Skeletal muscle tissue (tissue), 3 donors: ENCODE measurements at regions not wholly inside any gene's neighbourhood (a gene's known extent, or its start where the extent isn't known, plus 50 kb on each side); places are given as distances from the start of the nearest gene placed in this dataset.

Experiments used
- H3K27ac ChIP-seq: one replicate; pipeline ENCODE4 v1.7.0; 2013; ENCODE audit warnings: mild to moderate bottlenecking, low read depth, low read length, inconsistent platforms
- H3K27me3 ChIP-seq, 3 donors: one replicate each; pipeline ENCODE4 v1.7.0; 2013; ENCODE audit warnings: low read length in 3 of 3; ENCODE audit not compliant: control insufficient read depth in 3 of 3, insufficient read depth in 3 of 3
- H3K36me3 ChIP-seq, 3 donors: one replicate each; pipeline ENCODE4 v1.7.0; 2013; ENCODE audit warnings: low read length in 3 of 3; ENCODE audit not compliant: control insufficient read depth in 3 of 3, insufficient read depth in 3 of 3
- H3K4me1 ChIP-seq, 3 donors: one replicate each; pipeline ENCODE4 v1.7.0; 2013; ENCODE audit warnings: low read length in 3 of 3, mild to moderate bottlenecking in 3 of 3; ENCODE audit not compliant: control insufficient read depth in 3 of 3, insufficient read depth in 3 of 3
- H3K4me3 ChIP-seq, 3 donors: one replicate each; pipeline ENCODE4 v1.7.0; 2013; ENCODE audit warnings: low read length in 3 of 3
- H3K9ac ChIP-seq, 3 donors: one replicate each; pipeline ENCODE4 v1.7.0; 2013; ENCODE audit warnings: low read length in 3 of 3, mild to moderate bottlenecking in 3 of 3, moderate library complexity in 2 of 3, low read depth in 1 of 3
- H3K9me3 ChIP-seq, 3 donors: one replicate each; pipeline ENCODE4 v1.7.0; 2013; ENCODE audit warnings: low read length in 3 of 3; ENCODE audit not compliant: control insufficient read depth in 3 of 3
- donor health status: Osteomylitis.

DNA sequence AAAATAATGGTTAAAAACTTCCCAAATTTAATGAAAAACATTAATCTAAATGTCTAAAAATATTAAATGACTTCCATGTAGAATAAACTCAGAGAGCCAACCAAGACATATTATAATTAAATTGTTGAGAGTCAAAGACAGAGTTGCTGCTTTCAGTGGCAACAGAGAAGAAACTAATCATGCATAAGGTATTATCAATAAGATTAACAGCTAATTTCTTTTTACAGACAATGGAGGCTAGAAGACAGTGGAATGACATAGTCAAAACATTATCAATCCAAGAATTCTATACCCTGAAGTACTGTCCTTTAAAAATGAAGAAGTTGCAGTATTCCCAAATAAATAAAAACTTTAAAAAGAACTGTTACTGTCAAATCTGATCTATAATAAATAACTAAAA, 268.7 kb downstream of the IRX2 start:
- peaks cover 2 to 4% (median 3%) of the 10 kb centered on the region in 3 donors for H3K9me3 ChIP-seq
- no peaks in the 10 kb centered on the region for H3K27me3 ChIP-seq
- no peak overlapping the region for H3K9ac ChIP-seq
- no peak overlapping the region for H3K27ac ChIP-seq
- no peaks in the 10 kb centered on the region for H3K4me1 ChIP-seq
- H3K36me3 ChIP-seq: no peaks in the 10 kb centered on the region
- no peak overlapping the region for H3K4me3 ChIP-seq

DNA sequence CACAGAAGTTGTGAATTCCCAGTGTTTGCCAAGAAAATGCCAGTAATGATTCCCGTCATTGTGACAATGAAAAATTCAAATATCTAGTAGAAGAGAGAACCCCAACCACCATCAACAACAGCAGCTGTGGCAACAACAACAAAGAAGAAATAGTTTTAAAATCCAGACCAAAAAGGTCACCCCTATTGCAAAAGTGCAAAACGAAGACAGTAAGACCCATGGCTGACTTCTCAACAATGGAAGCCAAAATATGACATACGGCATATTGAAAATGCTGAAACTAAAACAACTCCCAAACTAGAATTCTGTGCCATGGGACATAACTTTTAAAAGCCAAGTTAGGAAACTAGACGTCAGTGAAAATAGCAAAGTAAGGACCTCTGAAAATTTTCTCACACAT, 270.6 kb downstream of the IRX2 start:
- Histone ChIP-seq H3K9ac (no peak overlapping the region), H3K4me1 (no peaks in the 10 kb centered on the region), H3K27ac (no peak overlapping the region), H3K36me3 (no peaks in the 10 kb centered on the region), H3K27me3 (no peaks in the 10 kb centered on the region), H3K4me3 (no peak overlapping the region), H3K9me3 (peaks cover 2 to 4% (median 3%) of the 10 kb centered on the region in 3 donors)

- Histone ChIP-seq H3K27ac (no peak overlapping the region), H3K4me3 (no peak overlapping the region), H3K9ac (no peak overlapping the region), H3K36me3 (no peaks in the 10 kb centered on the region), H3K9me3 (peaks cover 1 to 2% (median 2%) of the 10 kb centered on the region in 3 donors), H3K4me1 (no peaks in the 10 kb centered on the region), H3K27me3 (peaks cover 0 to 3% (median 0%) of the 10 kb centered on the region in 3 donors)
Measured at GRCh38 chr5:2475902-2476301, 275.6 kb downstream of the IRX2 start.

DNA sequence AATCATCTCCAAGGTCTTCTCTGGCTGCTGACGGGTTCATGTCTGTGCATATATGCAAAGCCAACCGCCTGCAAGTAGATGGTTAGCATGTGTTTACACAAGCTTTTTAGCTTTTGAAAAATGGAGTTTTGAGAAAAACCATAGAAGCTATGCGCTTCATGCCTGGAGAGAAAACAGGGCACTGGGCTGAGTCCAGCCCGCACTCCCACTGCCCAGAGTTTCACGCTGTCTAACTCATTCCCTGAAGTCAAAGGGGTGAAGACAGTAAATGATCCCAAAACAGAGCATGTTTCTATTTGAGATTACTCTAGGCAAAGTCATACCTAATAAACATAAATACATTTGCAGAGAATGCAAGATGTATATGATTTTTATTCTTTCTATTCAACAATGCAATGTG, 278.8 kb downstream of the IRX2 start:
- H3K27me3 ChIP-seq: peaks cover 0 to 3% (median 0%) of the 10 kb centered on the region in 3 donors
- no peak overlapping the region for H3K4me3 ChIP-seq

GRCh38 chr5:2471152-2471879, 280.2 kb downstream of the IRX2 start:
- H3K27me3 ChIP-seq: peaks cover 0 to 11% (median 0%) of the 10 kb centered on the region in 3 donors
- no peak overlapping the region for H3K4me3 ChIP-seq
- peaks cover 0 to 2% (median 0%) of the 10 kb centered on the region in 3 donors for H3K9me3 ChIP-seq
- H3K4me1 ChIP-seq: no peaks in the 10 kb centered on the region
- no peaks in the 10 kb centered on the region for H3K36me3 ChIP-seq
- H3K27ac ChIP-seq: no peak overlapping the region
- H3K9ac ChIP-seq: no peak overlapping the region

More for the DNA sequence above, 278.8 kb downstream of the IRX2 start:
- no peaks in the 10 kb centered on the region for H3K4me1 ChIP-seq
- no peak overlapping the region for H3K9ac ChIP-seq
- H3K9me3 ChIP-seq: peaks cover 0 to 2% (median 0%) of the 10 kb centered on the region in 3 donors
- no peak overlapping the region for H3K27ac ChIP-seq
- H3K36me3 ChIP-seq: no peaks in the 10 kb centered on the region

DNA sequence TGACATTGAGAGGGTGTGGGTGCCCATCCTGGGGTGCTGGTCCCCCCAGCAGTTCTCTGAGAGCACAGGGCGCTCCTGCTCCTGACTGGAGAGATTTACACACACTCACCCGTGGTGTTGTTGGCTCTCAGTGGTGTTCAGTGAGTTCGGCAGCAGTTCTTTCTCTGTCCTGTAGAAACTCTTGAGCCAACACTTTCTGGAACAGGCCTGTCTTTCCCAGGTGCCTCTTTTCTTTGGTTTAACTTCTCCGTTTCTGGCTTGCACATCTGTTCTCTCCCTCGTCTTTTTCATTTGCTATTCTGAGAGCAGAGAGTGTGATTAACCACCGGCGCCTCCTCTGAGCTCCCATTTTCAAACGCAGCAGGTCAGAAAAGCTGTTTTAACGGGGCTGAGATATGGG, 284.5 kb downstream of the IRX2 start:
- H3K9me3 ChIP-seq: no peaks in the 10 kb centered on the region
- H3K27me3 ChIP-seq: peaks cover 0 to 15% (median 0%) of the 10 kb centered on the region in 3 donors
- no peak overlapping the region for H3K9ac ChIP-seq
- H3K36me3 ChIP-seq: no peaks in the 10 kb centered on the region
- H3K27ac ChIP-seq: no peak overlapping the region
- H3K4me3 ChIP-seq: no peak overlapping the region
- no peaks in the 10 kb centered on the region for H3K4me1 ChIP-seq

DNA sequence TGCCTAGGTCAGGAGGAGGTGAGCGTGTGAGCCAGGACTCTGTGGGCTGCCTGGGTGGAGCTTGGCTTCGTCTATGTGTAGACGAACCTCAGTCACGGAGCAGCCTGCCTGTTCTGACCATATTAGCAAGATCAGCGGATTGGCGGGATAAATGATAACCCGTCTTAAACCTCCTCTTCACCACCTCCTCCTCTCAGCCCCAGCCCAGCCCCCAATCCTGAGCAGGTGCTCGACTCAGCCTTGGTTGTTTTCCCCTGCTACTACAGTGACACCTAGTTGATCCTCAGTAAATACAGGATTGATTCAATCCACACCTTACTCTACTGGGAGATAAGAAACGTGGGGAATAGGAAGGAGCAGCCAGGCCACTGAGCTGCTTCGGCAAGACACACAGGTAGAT, 286.1 kb downstream of the IRX2 start:
- H3K9me3 ChIP-seq: peaks cover 0 to 1% (median 0%) of the 10 kb centered on the region in 3 donors
- no peak overlapping the region for H3K4me3 ChIP-seq
- no peaks in the 10 kb centered on the region for H3K36me3 ChIP-seq
- H3K4me1 ChIP-seq: no peaks in the 10 kb centered on the region
- H3K9ac ChIP-seq: no peak overlapping the region
- H3K27ac ChIP-seq: no peak overlapping the region
- H3K27me3 ChIP-seq: peaks cover 0 to 12% (median 0%) of the 10 kb centered on the region in 3 donors

GRCh38 chr5:2464141-2464540, 287.3 kb downstream of the IRX2 start:
- no peak overlapping the region for H3K9ac ChIP-seq
- H3K27ac ChIP-seq: no peak overlapping the region
- H3K9me3 ChIP-seq: peaks cover 0 to 2% (median 0%) of the 10 kb centered on the region in 3 donors
- H3K36me3 ChIP-seq: no peaks in the 10 kb centered on the region
- peaks cover 0 to 12% (median 0%) of the 10 kb centered on the region in 3 donors for H3K27me3 ChIP-seq
- H3K4me1 ChIP-seq: no peaks in the 10 kb centered on the region
- no peak overlapping the region for H3K4me3 ChIP-seq

GRCh38 chr5:2461701-2462691, 289.5 kb downstream of the IRX2 start:
- H3K27me3 ChIP-seq: peaks cover 0 to 10% (median 0%) of the 10 kb centered on the region in 3 donors
- no peaks in the 10 kb centered on the region for H3K36me3 ChIP-seq

GRCh38 chr5:2460098-2460497, 291.4 kb downstream of the IRX2 start:
- Histone ChIP-seq H3K27ac (no peak overlapping the region), H3K4me1 (no peaks in the 10 kb centered on the region), H3K9me3 (peaks cover 0 to 2% (median 0%) of the 10 kb centered on the region in 3 donors), H3K4me3 (no peak overlapping the region), H3K9ac (no peak overlapping the region), H3K36me3 (no peaks in the 10 kb centered on the region), H3K27me3 (peaks cover 0 to 4% (median 0%) of the 10 kb centered on the region in 3 donors)

More at GRCh38 chr5:2461701-2462691, 289.5 kb downstream of the IRX2 start:
- Histone ChIP-seq H3K4me3 (no peak overlapping the region), H3K9ac (no peak overlapping the region), H3K27ac (no peak overlapping the region), H3K4me1 (no peaks in the 10 kb centered on the region), H3K9me3 (peaks cover 0 to 2% (median 0%) of the 10 kb centered on the region in 3 donors)
